HEK293 (cell line): ENCODE measurements at regions not wholly inside any gene's neighbourhood (a gene's known extent, or its start where the extent isn't known, plus 50 kb on each side); places are given as distances from the start of the nearest gene placed in this dataset.
A peak's percentile ranks its signal among the peaks of the same experiment; 100 is the strongest.

Experiments
- GFI1B ChIP-seq: fragments of 450-650 bp; formaldehyde crosslinking; IDR thresholded peaks from 2 replicates; pipeline ENCODE4 v1.5.1; 2016; ENCODE audit warnings: missing biosample characterization, missing genetic modification characterization
- KLF8 ChIP-seq: fragments of 450-650 bp; formaldehyde crosslinking; IDR thresholded peaks from 2 replicates; pipeline ENCODE4 v1.5.1; 2016; ENCODE audit warnings: missing biosample characterization, missing genetic modification characterization
- MYNN ChIP-seq: fragments of 450-650 bp; formaldehyde crosslinking; IDR thresholded peaks from 2 replicates; pipeline ENCODE4 v1.5.1; 2016; ENCODE audit warnings: missing biosample characterization, missing genetic modification characterization, borderline replicate concordance
- MZF1 ChIP-seq: fragments of 450-650 bp; formaldehyde crosslinking; IDR thresholded peaks from 2 replicates; pipeline ENCODE4 v1.5.1; 2017; ENCODE audit warnings: missing biosample characterization, missing genetic modification characterization, borderline replicate concordance
- OSR2 ChIP-seq: fragments of 450-650 bp; formaldehyde crosslinking; IDR thresholded peaks from 2 replicates; pipeline ENCODE4 v1.5.1; 2016; ENCODE audit warnings: missing biosample characterization, missing genetic modification characterization
- PBX3 ChIP-seq: sonication (generic); formaldehyde crosslinking; IDR thresholded peaks from 2 replicates; pipeline ENCODE4 v1.8.1; 2022; ENCODE audit warnings: mild to moderate bottlenecking, moderate library complexity, missing genetic modification reagents
- SETDB1 ChIP-seq: IDR thresholded peaks from one replicate; pipeline ENCODE4 v1.6.1; 2017; ENCODE audit warnings: mild to moderate bottlenecking, low read length, moderate library complexity, mixed read lengths; ENCODE audit not compliant: insufficient read length
- TCF7L2 ChIP-seq: IDR thresholded peaks from 2 replicates; pipeline ENCODE4 v1.6.1; 2011; ENCODE audit warnings: low read depth, mild to moderate bottlenecking, inconsistent platforms, low read length, moderate library complexity, borderline replicate concordance
- WT1 ChIP-seq: fragments of 450-650 bp; formaldehyde crosslinking; IDR thresholded peaks from 2 replicates; pipeline ENCODE4 v1.5.1; 2016; ENCODE audit warnings: missing biosample characterization, missing genetic modification characterization
- ZFP3 ChIP-seq: fragments of 450-650 bp; formaldehyde crosslinking; IDR thresholded peaks from 2 replicates; pipeline ENCODE4 v1.5.1; 2016; ENCODE audit warnings: low read depth, missing biosample characterization, missing genetic modification characterization
- ZIC2 ChIP-seq: fragments of 450-650 bp; formaldehyde crosslinking; IDR thresholded peaks from 2 replicates; pipeline ENCODE4 v1.5.1; 2016; ENCODE audit warnings: missing biosample characterization, missing genetic modification characterization
- ZNF214 ChIP-seq: fragments of 450-650 bp; formaldehyde crosslinking; IDR thresholded peaks from 2 replicates; pipeline ENCODE4 v1.5.1; 2017; ENCODE audit warnings: missing biosample characterization, mild to moderate bottlenecking, missing genetic modification characterization, borderline replicate concordance
- ZNF24 ChIP-seq: fragments of 450-650 bp; formaldehyde crosslinking; IDR thresholded peaks from 2 replicates; pipeline ENCODE4 v1.5.1; 2016; ENCODE audit warnings: missing biosample characterization, missing genetic modification characterization
- ZNF311 ChIP-seq: fragments of 450-650 bp; formaldehyde crosslinking; IDR thresholded peaks from 2 replicates; pipeline ENCODE4 v1.5.1; 2017; ENCODE audit warnings: missing biosample characterization, missing genetic modification characterization, borderline replicate concordance
- ZNF398 ChIP-seq: fragments of 450-650 bp; formaldehyde crosslinking; IDR thresholded peaks from 2 replicates; pipeline ENCODE4 v1.5.1; 2017; ENCODE audit warnings: missing biosample characterization, missing genetic modification characterization
- ZNF426 ChIP-seq: fragments of 450-650 bp; formaldehyde crosslinking; IDR thresholded peaks from 2 replicates; pipeline ENCODE4 v1.5.1; 2017; ENCODE audit warnings: missing biosample characterization, missing genetic modification characterization, mild to moderate bottlenecking, inconsistent platforms, moderate library complexity
- ZNF510 ChIP-seq: fragments of 450-650 bp; formaldehyde crosslinking; IDR thresholded peaks from 2 replicates; pipeline ENCODE4 v1.5.1; 2018; ENCODE audit warnings: mild to moderate bottlenecking, missing genetic modification characterization, missing biosample characterization; ENCODE audit not compliant: insufficient replicate concordance
- ZNF549 ChIP-seq: fragments of 450-650 bp; IDR thresholded peaks from 2 replicates; pipeline ENCODE4 v1.5.1; 2018; ENCODE audit warnings: missing biosample characterization, missing genetic modification characterization, mild to moderate bottlenecking, inconsistent platforms, moderate library complexity
- ZNF621 ChIP-seq: fragments of 450-650 bp; formaldehyde crosslinking; IDR thresholded peaks from 2 replicates; pipeline ENCODE4 v1.5.1; 2017; ENCODE audit warnings: missing biosample characterization, missing genetic modification characterization
- ZNF654 ChIP-seq: fragments of 450-650 bp; formaldehyde crosslinking; IDR thresholded peaks from 2 replicates; pipeline ENCODE4 v1.5.1; 2016; ENCODE audit warnings: low read depth, missing biosample characterization, missing genetic modification characterization
- ZNF701 ChIP-seq: fragments of 450-650 bp; formaldehyde crosslinking; IDR thresholded peaks from 2 replicates; pipeline ENCODE4 v1.5.1; 2016; ENCODE audit warnings: missing biosample characterization, missing genetic modification characterization
- ZNF76 ChIP-seq: fragments of 450-650 bp; formaldehyde crosslinking; IDR thresholded peaks from 2 replicates; pipeline ENCODE4; 2016; ENCODE audit warnings: low read depth, missing biosample characterization, missing genetic modification characterization, borderline replicate concordance
- ZNF768 ChIP-seq: fragments of 450-650 bp; formaldehyde crosslinking; IDR thresholded peaks from 2 replicates; pipeline ENCODE4 v1.5.1; 2018; ENCODE audit warnings: missing biosample characterization, mild to moderate bottlenecking, missing genetic modification characterization
- ZNF830 ChIP-seq: fragments of 450-650 bp; IDR thresholded peaks from 2 replicates; pipeline ENCODE4 v1.5.0; 2018; ENCODE audit warnings: missing biosample characterization, missing genetic modification characterization, low read depth, mild to moderate bottlenecking, moderate library complexity
- ZSCAN30 ChIP-seq: fragments of 450-650 bp; IDR thresholded peaks from 2 replicates; pipeline ENCODE4 v1.5.1; 2018; ENCODE audit warnings: missing biosample characterization, mild to moderate bottlenecking, missing genetic modification characterization, moderate library complexity
- TF ChIP-seq, protein P1 (sequence below): fragments of 450-650 bp; formaldehyde crosslinking; IDR thresholded peaks from 2 replicates; pipeline ENCODE4 v1.5.1; 2017; ENCODE audit warnings: missing biosample characterization, missing genetic modification characterization
- TF ChIP-seq, protein P2 (sequence below): fragments of 450-650 bp; formaldehyde crosslinking; IDR thresholded peaks from 2 replicates; pipeline ENCODE4 v1.5.1; 2017; ENCODE audit warnings: missing biosample characterization, missing genetic modification characterization
- TF ChIP-seq, protein P3 (sequence below): fragments of 450-650 bp; formaldehyde crosslinking; IDR thresholded peaks from 2 replicates; pipeline ENCODE4 v1.5.1; 2016; ENCODE audit warnings: missing biosample characterization, missing genetic modification characterization
- TF ChIP-seq, protein P4 (sequence below): fragments of 450-650 bp; IDR thresholded peaks from 2 replicates; pipeline ENCODE4 v1.5.1; 2018; ENCODE audit warnings: missing biosample characterization, mild to moderate bottlenecking, missing genetic modification characterization
- TF ChIP-seq, protein P5 (sequence below): fragments of 450-650 bp; formaldehyde crosslinking; IDR thresholded peaks from 2 replicates; pipeline ENCODE4 v1.5.1; 2017; ENCODE audit warnings: missing biosample characterization, missing genetic modification characterization

DNA sequence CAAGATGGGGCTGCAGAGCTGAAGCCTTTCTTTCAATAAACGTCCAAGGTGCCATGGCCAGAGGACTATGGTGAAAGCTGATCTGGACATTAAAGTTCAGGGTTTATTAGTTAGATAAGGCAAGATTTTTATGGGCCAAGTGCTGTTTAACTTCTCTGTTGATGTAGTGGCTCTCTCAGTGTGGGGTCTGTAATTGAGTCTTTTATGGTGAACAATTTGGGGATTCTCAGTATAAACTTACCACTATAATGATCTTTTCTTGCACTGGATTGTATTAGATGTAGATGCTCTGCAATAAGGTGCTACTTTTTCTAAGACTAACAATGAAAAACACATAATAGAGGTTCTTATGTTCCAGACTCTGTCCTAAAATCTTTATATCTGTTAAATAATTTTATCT, 190.1 kb upstream of the KLF12 start (continued):
- TF ChIP-seq, protein P1, sequence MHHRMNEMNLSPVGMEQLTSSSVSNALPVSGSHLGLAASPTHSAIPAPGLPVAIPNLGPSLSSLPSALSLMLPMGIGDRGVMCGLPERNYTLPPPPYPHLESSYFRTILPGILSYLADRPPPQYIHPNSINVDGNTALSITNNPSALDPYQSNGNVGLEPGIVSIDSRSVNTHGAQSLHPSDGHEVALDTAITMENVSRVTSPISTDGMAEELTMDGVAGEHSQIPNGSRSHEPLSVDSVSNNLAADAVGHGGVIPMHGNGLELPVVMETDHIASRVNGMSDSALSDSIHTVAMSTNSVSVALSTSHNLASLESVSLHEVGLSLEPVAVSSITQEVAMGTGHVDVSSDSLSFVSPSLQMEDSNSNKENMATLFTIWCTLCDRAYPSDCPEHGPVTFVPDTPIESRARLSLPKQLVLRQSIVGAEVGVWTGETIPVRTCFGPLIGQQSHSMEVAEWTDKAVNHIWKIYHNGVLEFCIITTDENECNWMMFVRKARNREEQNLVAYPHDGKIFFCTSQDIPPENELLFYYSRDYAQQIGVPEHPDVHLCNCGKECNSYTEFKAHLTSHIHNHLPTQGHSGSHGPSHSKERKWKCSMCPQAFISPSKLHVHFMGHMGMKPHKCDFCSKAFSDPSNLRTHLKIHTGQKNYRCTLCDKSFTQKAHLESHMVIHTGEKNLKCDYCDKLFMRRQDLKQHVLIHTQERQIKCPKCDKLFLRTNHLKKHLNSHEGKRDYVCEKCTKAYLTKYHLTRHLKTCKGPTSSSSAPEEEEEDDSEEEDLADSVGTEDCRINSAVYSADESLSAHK = peak; percentile 95
- TF ChIP-seq, protein P2, sequence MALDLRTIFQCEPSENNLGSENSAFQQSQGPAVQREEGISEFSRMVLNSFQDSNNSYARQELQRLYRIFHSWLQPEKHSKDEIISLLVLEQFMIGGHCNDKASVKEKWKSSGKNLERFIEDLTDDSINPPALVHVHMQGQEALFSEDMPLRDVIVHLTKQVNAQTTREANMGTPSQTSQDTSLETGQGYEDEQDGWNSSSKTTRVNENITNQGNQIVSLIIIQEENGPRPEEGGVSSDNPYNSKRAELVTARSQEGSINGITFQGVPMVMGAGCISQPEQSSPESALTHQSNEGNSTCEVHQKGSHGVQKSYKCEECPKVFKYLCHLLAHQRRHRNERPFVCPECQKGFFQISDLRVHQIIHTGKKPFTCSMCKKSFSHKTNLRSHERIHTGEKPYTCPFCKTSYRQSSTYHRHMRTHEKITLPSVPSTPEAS = no peak
- no peak for TF ChIP-seq ZNF510 (tag by site-specific recombination)
- TF ChIP-seq TCF7L2 = peak; percentile 98
- TF ChIP-seq ZNF830 (tag by site-specific recombination) = no peak
- TF ChIP-seq ZNF701 (tag by site-specific recombination) = no peak
- TF ChIP-seq ZNF398 = no peak
- peak; percentile 83 for TF ChIP-seq ZIC2 (tag by site-specific recombination)
- TF ChIP-seq WT1 = peak; percentile 65
- TF ChIP-seq ZFP3 = peak; percentile 26; the same call in 1 of the 2 replicates
- peak; percentile 97 for TF ChIP-seq OSR2 (tag by site-specific recombination)
- TF ChIP-seq ZNF24 (tag by site-specific recombination) = peak; percentile 73
- TF ChIP-seq ZNF426 (tag by site-specific recombination) = 0 out of 2 replicates have a peak, but pooled peaks have one; percentile 4
- TF ChIP-seq, protein P3, sequence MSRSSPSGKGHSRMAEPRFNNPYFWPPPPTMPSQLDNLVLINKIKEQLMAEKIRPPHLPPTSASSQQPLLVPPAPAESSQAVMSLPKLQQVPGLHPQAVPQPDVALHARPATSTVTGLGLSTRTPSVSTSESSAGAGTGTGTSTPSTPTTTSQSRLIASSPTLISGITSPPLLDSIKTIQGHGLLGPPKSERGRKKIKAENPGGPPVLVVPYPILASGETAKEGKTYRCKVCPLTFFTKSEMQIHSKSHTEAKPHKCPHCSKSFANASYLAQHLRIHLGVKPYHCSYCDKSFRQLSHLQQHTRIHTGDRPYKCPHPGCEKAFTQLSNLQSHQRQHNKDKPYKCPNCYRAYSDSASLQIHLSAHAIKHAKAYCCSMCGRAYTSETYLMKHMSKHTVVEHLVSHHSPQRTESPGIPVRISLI (tag by site-specific recombination) = no peak
- TF ChIP-seq MZF1 = peak; percentile 97
- TF ChIP-seq ZNF621 (tag by site-specific recombination) = no peak
- 0 out of 2 replicates have a peak, but pooled peaks have one; percentile 20 for TF ChIP-seq KLF8 (tag by site-specific recombination)
- TF ChIP-seq ZNF311 (tag by site-specific recombination) = no peak
- TF ChIP-seq, protein P4, sequence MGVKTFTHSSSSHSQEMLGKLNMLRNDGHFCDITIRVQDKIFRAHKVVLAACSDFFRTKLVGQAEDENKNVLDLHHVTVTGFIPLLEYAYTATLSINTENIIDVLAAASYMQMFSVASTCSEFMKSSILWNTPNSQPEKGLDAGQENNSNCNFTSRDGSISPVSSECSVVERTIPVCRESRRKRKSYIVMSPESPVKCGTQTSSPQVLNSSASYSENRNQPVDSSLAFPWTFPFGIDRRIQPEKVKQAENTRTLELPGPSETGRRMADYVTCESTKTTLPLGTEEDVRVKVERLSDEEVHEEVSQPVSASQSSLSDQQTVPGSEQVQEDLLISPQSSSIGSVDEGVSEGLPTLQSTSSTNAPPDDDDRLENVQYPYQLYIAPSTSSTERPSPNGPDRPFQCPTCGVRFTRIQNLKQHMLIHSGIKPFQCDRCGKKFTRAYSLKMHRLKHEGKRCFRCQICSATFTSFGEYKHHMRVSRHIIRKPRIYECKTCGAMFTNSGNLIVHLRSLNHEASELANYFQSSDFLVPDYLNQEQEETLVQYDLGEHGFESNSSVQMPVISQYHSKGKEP (tag by site-specific recombination) = peak; percentile 84
- TF ChIP-seq ZNF76 (tag by site-specific recombination) = no peak
- TF ChIP-seq, protein P5, sequence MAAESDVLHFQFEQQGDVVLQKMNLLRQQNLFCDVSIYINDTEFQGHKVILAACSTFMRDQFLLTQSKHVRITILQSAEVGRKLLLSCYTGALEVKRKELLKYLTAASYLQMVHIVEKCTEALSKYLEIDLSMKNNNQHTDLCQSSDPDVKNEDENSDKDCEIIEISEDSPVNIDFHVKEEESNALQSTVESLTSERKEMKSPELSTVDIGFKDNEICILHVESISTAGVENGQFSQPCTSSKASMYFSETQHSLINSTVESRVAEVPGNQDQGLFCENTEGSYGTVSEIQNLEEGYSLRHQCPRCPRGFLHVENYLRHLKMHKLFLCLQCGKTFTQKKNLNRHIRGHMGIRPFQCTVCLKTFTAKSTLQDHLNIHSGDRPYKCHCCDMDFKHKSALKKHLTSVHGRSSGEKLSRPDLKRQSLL (tag by site-specific recombination) = 0 out of 2 replicates have a peak, but pooled peaks have one; percentile 25
- TF ChIP-seq MYNN (tag by site-specific recombination) = peak; percentile 80
- TF ChIP-seq GFI1B (tag by site-specific recombination) = peak; percentile 86
- no peak for TF ChIP-seq ZNF768 (tag by site-specific recombination)
- no peak for TF ChIP-seq SETDB1
- no peak for TF ChIP-seq PBX3 (CRISPR knock-in tag)
- TF ChIP-seq ZNF654 (tag by site-specific recombination) = no peak
- TF ChIP-seq ZSCAN30 (tag by site-specific recombination) = peak; percentile 93
- no peak for TF ChIP-seq ZNF214
- TF ChIP-seq ZNF549 = no peak
